ENCODE measurements at regions not wholly inside any gene's neighbourhood (a gene's known extent, or its start where the extent isn't known, plus 50 kb on each side); places are given as distances from the start of the nearest gene placed in this dataset.

GRCh38 chr6:85865420-85866369 lies 223.0 kb upstream of the SYNCRIP start (continued):
- no peak for TF ChIP-seq DMTF1 (CRISPR knock-in tag; IDR thresholded peaks at IDR 0.05)

GRCh38 chr6:85864453-85865401 lies 222.0 kb upstream of the SYNCRIP start:
- DNase-seq (ENCODE audit: low spot score), result peak; percentile 38
- peak; percentile 62 for ATAC-seq
- H3K4me2 ChIP-seq (ENCODE audit: low read depth, low read length), result peak overlapping the region; percentile 68
- TF ChIP-seq SALL1 (CRISPR knock-in tag; IDR thresholded peaks at IDR 0.05), result no peak
- TF ChIP-seq ZNF574 (CRISPR knock-in tag; IDR thresholded peaks at IDR 0.05), result no peak
- no peak for TF ChIP-seq SKIL (CRISPR knock-in tag; IDR thresholded peaks at IDR 0.05; ENCODE audit: borderline replicate concordance)
- no peak for TF ChIP-seq THRA (CRISPR knock-in tag; IDR thresholded peaks at IDR 0.05; ENCODE audit: borderline replicate concordance)
- no peak for TF ChIP-seq ZBTB42 (CRISPR knock-in tag; IDR thresholded peaks at IDR 0.05)
- TF ChIP-seq SOX5 (CRISPR knock-in tag; IDR thresholded peaks at IDR 0.05; ENCODE audit: borderline replicate concordance), result no peak
- 0 out of 2 replicates have a peak, but pooled peaks have one; percentile 22 for TF ChIP-seq ZNF121 (CRISPR knock-in tag; IDR thresholded peaks at IDR 0.05)
- no peak for TF ChIP-seq RFXANK (CRISPR knock-in tag; IDR thresholded peaks at IDR 0.05)

More at GRCh38 chr6:85864453-85865401, 222.0 kb upstream of the SYNCRIP start:
- CTCF ChIA-PET (ENCODE audit: low intra/inter-chr PET ratio, low total read pairs), result no interaction called here
- BruUV-seq (replicated peaks), result no TSS peak
- POLR2A ChIA-PET, result interaction anchor here (0.5 kb wide), 1 partner anchor 221 kb away, joined by 3 read pairs; no protein-coding TSS in a partner anchor
- Histone ChIP-seq H3K27me3 (ENCODE audit: control insufficient read depth in 1 of 2, insufficient read depth in 2 of 2, low read length in 2 of 2) (no peaks in the 10 kb centered on the region), H3K27ac (ENCODE audit: extremely low read length, insufficient read depth, low read length) (no peak overlapping the region), H3K9ac (ENCODE audit: insufficient read depth, low read depth, low read length) (no peak overlapping the region), H3K4me1 (ENCODE audit: insufficient read depth, low read length) (peaks cover 32% of the 10 kb centered on the region), H2AFZ (ENCODE audit: low read length) (no peak overlapping the region), H3K36me3 (replicated peaks in 1 of 2; ENCODE audit: control insufficient read depth in 1 of 2, insufficient read depth in 2 of 2, low read length in 2 of 2) (no peaks in the 10 kb centered on the region), H4K20me1 (ENCODE audit: insufficient read depth, low read length) (no peaks in the 10 kb centered on the region), H3K4me3 (replicated peaks in 1 of 3; ENCODE audit: insufficient read depth in 1 of 3, low read depth in 2 of 3, low read length in 3 of 3) (no peak overlapping the region; a peak in 1 of 6 replicates), H3K79me2 (ENCODE audit: insufficient read depth, low read length) (no peaks in the 10 kb centered on the region), H3K9me3 (ENCODE audit: low read length) (no peaks in the 10 kb centered on the region)
- in situ Hi-C loops (cut with HindIII; ENCODE audit: extremely low pct_ligation_motif_present, low pct_unique_long_range_greater_than_20kb) (no loop called here), intact Hi-C loops (cut with micrococcal nuclease; ENCODE audit: unreplicated experiment) (loop anchor here (10.0 kb wide), 2 partner anchors 100 to 190 kb away; no protein-coding TSS in a partner anchor)
- 10% methylated on average over 7 of the region's 7 CpGs for WGBS (ENCODE audit: low lambda C conversion rate)
- FAIRE-seq, result no peak
